NCI-H1417 (cell line): ENCODE measurements at regions not wholly inside any gene's neighbourhood (a gene's known extent, or its start where the extent isn't known, plus 50 kb on each side); places are given as distances from the start of the nearest gene placed in this dataset.
"Not testable (repeated sequence)": the region's sequence is repeated elsewhere in the genome, so short reads cannot be mapped to it uniquely, and the experiment has no call there.

Source experiments
- DNase-seq, 3 experiments: peaks; one replicate each; lab custom pipeline; 2025; lab: John Stamatoyannopoulos, UW

- DNase-seq = no peak
Measured at GRCh38 chr17:70519300-70519699, 350.0 kb downstream of the KCNJ2 start.

- DNase-seq = no peak
Measured at GRCh38 chr17:70520447-70520846, 351.1 kb downstream of the KCNJ2 start.

GRCh38 chr17:70520956-70521355, 351.6 kb downstream of the KCNJ2 start:
- no peak for DNase-seq

- DNase-seq = no peak
Measured at GRCh38 chr17:70521821-70522256, 352.5 kb downstream of the KCNJ2 start.

GRCh38 chr17:70523426-70523825, 354.1 kb downstream of the KCNJ2 start:
- peak in 1 of 3 experiments; percentile 7 for DNase-seq

GRCh38 chr17:70525035-70525434, 355.7 kb downstream of the KCNJ2 start:
- not testable (repeated sequence) for DNase-seq

GRCh38 chr17:70525961-70526360, 356.6 kb downstream of the KCNJ2 start:
- DNase-seq = no peak

GRCh38 chr17:70527364-70527888, 358.1 kb downstream of the KCNJ2 start:
- no peak for DNase-seq

- DNase-seq = no peak
Measured at GRCh38 chr17:70533427-70533826, 364.1 kb downstream of the KCNJ2 start.

- no peak for DNase-seq
Measured at GRCh38 chr17:70535986-70536385, 366.7 kb downstream of the KCNJ2 start.

GRCh38 chr17:70539132-70539924, 370.0 kb downstream of the KCNJ2 start:
- no peak for DNase-seq

GRCh38 chr17:70542876-70543275, 373.5 kb downstream of the KCNJ2 start:
- no peak for DNase-seq

- DNase-seq = no peak
Measured at GRCh38 chr17:70544317-70544716, 375.0 kb downstream of the KCNJ2 start.

GRCh38 chr17:70552230-70552981, 383.1 kb downstream of the KCNJ2 start:
- peak; percentile 31 to 69 (median 55) for DNase-seq

GRCh38 chr17:70552982-70553334, 383.6 kb downstream of the KCNJ2 start:
- DNase-seq = peak in 1 of 3 experiments; percentile 45

GRCh38 chr17:70555723-70556122, 386.4 kb downstream of the KCNJ2 start:
- DNase-seq = no peak

GRCh38 chr17:70558821-70559220, 389.5 kb downstream of the KCNJ2 start:
- DNase-seq = no peak

- DNase-seq = no peak
Measured at GRCh38 chr17:70560471-70560870, 391.1 kb downstream of the KCNJ2 start.

- DNase-seq = no peak
Measured at GRCh38 chr17:70562137-70562536, 392.8 kb downstream of the KCNJ2 start.

- DNase-seq = peak; percentile 79 to 97 (median 80)
Measured at GRCh38 chr17:70563281-70563820, 394.0 kb downstream of the KCNJ2 start.

- no peak for DNase-seq
Measured at GRCh38 chr17:70564006-70564620, 394.8 kb downstream of the KCNJ2 start.

GRCh38 chr17:70569128-70569527, 399.8 kb downstream of the KCNJ2 start:
- no peak for DNase-seq
